GM12892 (cell line): ENCODE measurements at regions not wholly inside any gene's neighbourhood (a gene's known extent, or its start where the extent isn't known, plus 50 kb on each side); places are given as distances from the start of the nearest gene placed in this dataset.
"Not testable (repeated sequence)": the region's sequence is repeated elsewhere in the genome, so short reads cannot be mapped to it uniquely, and the experiment has no call there.

ENCODE experiments used
- POLR2A ChIP-seq: IDR thresholded peaks from 2 replicates; pipeline ENCODE4 v1.6.1; 2011; ENCODE audit warnings: low read depth, low read length, control low read depth
- POLR2AphosphoS5 ChIP-seq: IDR thresholded peaks from 2 replicates; pipeline ENCODE4 v1.6.1; 2011; ENCODE audit warnings: low read depth, low read length, control low read depth
- TAF1 ChIP-seq: IDR thresholded peaks from 2 replicates; pipeline ENCODE4 v1.6.1; 2011; ENCODE audit warnings: low read depth, mild to moderate bottlenecking, control low read depth, low read length, borderline replicate concordance

- TF ChIP-seq POLR2A, POLR2AphosphoS5, TAF1: not testable (repeated sequence)
Measured at GRCh38 chr2:95671171-95671570, 79.4 kb downstream of the TRIM43 start.
